Effector CD4-positive, alpha-beta T cell (primary cell): ENCODE measurements at regions not wholly inside any gene's neighbourhood (a gene's known extent, or its start where the extent isn't known, plus 50 kb on each side); places are given as distances from the start of the nearest gene placed in this dataset.

Experiments
- DNase-seq: peaks from one replicate; pipeline ENCODE4 v3.0.0-alpha.2; 2020

DNA sequence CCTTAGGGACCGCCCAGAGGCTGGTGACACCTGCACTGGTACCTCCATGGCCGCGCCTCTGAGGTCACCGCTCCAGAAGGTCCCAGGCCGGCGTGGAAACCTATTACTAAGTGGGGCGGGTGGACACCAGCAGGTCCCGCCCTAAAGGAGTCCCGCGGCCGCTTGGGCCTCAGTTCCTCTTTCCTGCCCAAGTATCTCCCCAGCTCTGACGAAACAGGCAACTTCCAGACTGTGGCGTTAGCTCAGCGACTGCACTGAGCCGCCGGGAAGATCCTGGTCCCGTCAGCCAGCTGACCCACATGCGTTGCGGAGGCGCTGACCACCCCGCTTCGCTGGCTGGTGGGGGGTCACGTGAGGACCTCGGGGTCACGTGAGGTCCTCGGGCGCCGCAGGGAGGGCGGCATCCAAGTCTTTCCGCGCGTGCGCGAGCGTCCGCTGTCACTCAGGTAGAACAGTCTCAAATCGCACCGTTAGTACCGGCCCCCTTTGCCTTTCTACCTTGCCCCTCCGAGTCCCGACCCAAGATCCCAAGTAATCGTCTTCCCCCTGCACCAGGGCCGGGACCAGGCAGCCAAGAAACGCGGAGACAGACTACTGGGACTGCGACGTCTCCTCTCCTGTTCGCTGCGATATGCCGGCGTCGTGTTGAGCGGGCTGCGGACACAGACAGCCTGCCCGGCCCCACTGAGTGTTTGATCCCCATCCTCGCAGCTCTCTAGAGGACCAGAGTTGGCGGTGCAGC, 53.7 kb upstream of the KDM4C start:
- peak; percentile 77 for DNase-seq

DNA sequence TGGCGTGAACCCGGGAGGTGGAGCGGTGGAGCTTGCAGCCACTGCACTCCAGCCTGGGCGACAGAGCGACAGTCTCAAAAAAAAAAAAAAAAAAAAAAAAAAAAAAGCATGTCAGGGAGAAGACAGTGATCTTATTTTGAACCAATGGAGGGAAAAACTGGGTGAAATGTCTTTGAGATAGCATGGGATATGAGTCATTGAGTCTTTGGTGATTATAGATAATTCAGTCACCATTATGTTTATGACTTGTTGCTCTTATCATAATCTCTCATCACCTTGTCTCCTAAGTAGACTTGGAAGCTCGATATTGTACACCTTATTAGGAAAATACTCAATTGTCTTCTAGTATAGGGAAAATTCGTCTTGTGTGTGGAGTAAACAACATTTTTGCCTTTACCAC, 55.1 kb upstream of the KDM4C start:
- DNase-seq, result no peak

DNA sequence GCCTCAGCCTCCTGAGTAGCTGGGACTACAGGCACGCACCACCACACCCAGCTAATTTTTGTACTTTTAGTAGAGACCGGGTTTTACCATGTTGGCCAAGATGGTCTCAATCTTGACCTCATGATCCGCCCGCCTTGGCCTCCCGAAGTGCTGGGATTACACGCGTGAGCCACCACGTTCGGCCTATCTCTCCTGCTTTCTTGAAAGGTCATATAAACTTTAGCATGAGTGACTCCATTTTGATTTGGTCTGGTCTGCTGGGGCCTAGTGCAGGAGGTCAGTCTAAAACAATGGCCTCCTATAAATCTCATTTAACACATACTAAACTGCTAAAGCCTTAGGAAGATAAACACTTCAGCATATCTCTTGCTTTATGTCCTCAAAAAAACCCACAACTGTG, 50.6 kb upstream of the GLDC start:
- DNase-seq, result no peak

DNA sequence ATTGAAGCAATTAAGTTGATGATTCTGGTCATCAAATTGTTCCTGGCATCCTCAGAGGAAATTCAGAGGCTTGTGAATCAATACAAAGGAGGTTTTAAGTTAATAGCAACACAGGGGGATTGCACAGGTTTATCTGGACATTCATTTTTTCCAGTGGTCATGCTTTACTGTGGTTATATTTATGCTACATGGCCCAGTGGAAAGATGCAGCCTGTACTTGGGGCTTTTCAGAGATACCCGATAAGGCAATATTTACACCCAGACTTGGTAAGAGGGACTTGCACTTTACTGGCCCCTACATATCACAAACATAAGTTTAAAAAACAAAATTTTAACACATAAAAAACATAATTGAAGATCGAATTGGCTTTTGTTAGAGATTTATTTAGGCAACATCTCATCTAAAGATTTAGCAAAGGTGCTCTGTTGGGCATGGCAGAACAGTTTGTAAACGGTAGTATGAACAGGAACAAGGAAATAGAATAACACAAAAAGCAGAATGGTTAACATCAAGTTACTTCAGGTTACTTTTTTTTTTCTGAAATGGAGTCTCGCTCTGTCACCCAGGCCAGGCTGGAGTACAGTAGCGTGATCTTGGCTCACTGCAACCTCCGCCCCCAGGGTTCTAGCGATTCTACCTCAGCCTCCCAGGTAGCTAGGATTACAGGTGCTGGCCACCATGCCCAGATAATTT, 49.7 kb upstream of the GLDC start:
- DNase-seq, result no peak
